Thyroid gland (tissue), 4 donors: ENCODE measurements at regions not wholly inside any gene's neighbourhood (a gene's known extent, or its start where the extent isn't known, plus 50 kb on each side); places are given as distances from the start of the nearest gene placed in this dataset.

ENCODE experiments used
- DNase-seq, 2 donors: peaks; one replicate each; pipeline ENCODE4 v3.0.0-alpha.2; 2019
- H3K27ac ChIP-seq, 3 donors: fragments of 200-600 bp; sonication (generic); 1 replicate in 2 of 3; 2 replicates in 1 of 3; pipeline ENCODE4 v1.5.1; 2016 to 2019; ENCODE audit warnings: mild to moderate bottlenecking in 1 of 3, moderate library complexity in 1 of 3
- H3K27me3 ChIP-seq: fragments of 200-600 bp; sonication (generic); one replicate; pipeline ENCODE4 v1.5.1; 2019
- H3K36me3 ChIP-seq, 2 donors: fragments of 200-600 bp; sonication (generic); one replicate each; pipeline ENCODE4 v1.5.1; 2016 to 2019
- H3K4me1 ChIP-seq, 2 donors: fragments of 200-600 bp; sonication (generic); one replicate each; pipeline ENCODE4 v1.5.1; 2017 to 2019
- H3K4me3 ChIP-seq, 3 donors: fragments of 200-600 bp; sonication (generic); replicated peaks in 1 of 3; 1 replicate in 2 of 3; 2 replicates in 1 of 3; pipeline ENCODE4 v1.5.1; 2016; ENCODE audit warnings: mild to moderate bottlenecking in 1 of 3
- H3K9me3 ChIP-seq: fragments of 200-600 bp; sonication (generic); one replicate; pipeline ENCODE4 v1.5.1; 2017
- POLR2A ChIP-seq, 2 donors: fragments of 450-650 bp; IDR thresholded peaks; one replicate each; pipeline ENCODE4 v1.6.1; 2017; ENCODE audit warnings: antibody characterized with exemption in 2 of 2, mild to moderate bottlenecking in 2 of 2, moderate library complexity in 1 of 2
- WGBS, 2 donors: methylation state at CpG; one replicate each; pipeline ENCODE4 v1.1.5; 2017; 5-methylcytosine and 5-hydroxymethylcytosine counted together
- intact Hi-C: fragments of 100-400 bp; cut with DNase I; formaldehyde crosslinking; loops from one replicate; pipeline ENCODE4 v1.15.1; 2023
- TF ChIP-seq, protein P1 (sequence below), 6 experiments: fragments of 200-600 bp in 3 of 6; fragments of 450-650 bp in 3 of 6; sonication (generic) in 3 of 6; IDR thresholded peaks; one replicate each; pipeline ENCODE4 v1.5.1; 2016 to 2019; ENCODE audit warnings: antibody characterized with exemption in 6 of 6, mild to moderate bottlenecking in 2 of 6, inconsistent platforms in 1 of 6, moderate library complexity in 1 of 6

DNA sequence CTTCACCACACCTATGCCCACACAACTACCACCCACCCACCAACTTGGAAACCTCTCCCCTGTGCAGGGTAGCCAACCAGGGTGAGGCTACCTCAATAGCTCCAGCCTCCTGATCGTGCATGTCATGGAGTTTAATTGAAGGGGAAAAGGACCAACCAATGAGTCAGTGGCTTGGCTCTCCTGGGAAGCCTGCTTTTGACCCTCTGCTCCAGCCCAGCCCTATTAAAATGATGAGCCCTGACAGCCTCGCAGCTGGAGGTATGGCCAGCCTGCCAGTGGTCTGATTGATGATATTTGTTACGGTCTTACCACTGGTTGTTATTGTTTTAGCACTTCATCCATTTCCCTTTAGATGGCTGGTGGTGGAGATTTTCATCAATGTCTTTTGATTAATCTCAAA is 280.4 kb downstream of the SH3GL2 start:
- WGBS, 2 donors, result 73 to 79% methylated on average over 3 of the region's 3 CpGs
- intact Hi-C loops, result no loop called here
- Histone ChIP-seq H3K27ac (no peak overlapping the region), H3K27me3 (no peaks in the 10 kb centered on the region), H3K36me3 (no peaks in the 10 kb centered on the region), H3K4me3 (no peak overlapping the region), H3K9me3 (no peaks in the 10 kb centered on the region), H3K4me1 (no peaks in the 10 kb centered on the region)
- no peak for DNase-seq
- TF ChIP-seq, protein P1, sequence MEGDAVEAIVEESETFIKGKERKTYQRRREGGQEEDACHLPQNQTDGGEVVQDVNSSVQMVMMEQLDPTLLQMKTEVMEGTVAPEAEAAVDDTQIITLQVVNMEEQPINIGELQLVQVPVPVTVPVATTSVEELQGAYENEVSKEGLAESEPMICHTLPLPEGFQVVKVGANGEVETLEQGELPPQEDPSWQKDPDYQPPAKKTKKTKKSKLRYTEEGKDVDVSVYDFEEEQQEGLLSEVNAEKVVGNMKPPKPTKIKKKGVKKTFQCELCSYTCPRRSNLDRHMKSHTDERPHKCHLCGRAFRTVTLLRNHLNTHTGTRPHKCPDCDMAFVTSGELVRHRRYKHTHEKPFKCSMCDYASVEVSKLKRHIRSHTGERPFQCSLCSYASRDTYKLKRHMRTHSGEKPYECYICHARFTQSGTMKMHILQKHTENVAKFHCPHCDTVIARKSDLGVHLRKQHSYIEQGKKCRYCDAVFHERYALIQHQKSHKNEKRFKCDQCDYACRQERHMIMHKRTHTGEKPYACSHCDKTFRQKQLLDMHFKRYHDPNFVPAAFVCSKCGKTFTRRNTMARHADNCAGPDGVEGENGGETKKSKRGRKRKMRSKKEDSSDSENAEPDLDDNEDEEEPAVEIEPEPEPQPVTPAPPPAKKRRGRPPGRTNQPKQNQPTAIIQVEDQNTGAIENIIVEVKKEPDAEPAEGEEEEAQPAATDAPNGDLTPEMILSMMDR (IDR thresholded peaks at IDR 0.05), result no peak
- TF ChIP-seq POLR2A (IDR thresholded peaks at IDR 0.05), result no peak

DNA sequence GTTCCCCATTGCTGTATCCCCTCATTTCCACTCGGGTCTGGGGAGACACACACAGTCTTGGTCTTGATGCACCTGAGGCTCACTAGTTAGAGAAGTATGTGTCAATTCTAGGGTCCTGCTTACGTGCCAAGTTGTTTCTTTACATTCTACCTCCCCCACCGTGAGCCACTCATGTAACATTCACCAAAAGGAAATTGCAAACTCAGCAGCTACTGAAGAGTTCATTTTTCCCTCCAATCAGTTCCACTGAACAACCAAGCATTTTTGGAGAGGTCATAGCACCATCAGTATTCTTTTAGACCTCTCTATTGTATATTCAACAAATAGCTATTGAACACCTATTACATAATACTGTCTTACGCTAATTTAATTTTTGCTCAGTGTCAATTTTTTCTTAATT is 281.1 kb downstream of the SH3GL2 start:
- no peak overlapping the region for H3K27ac ChIP-seq
- no peaks in the 10 kb centered on the region for H3K9me3 ChIP-seq
- H3K27me3 ChIP-seq, result no peaks in the 10 kb centered on the region
- no peaks in the 10 kb centered on the region for H3K4me1 ChIP-seq
- TF ChIP-seq POLR2A (IDR thresholded peaks at IDR 0.05), result no peak
- TF ChIP-seq, protein P1 (IDR thresholded peaks at IDR 0.05), result no peak
- 64 to 68% methylated on average over 4 of the region's 4 CpGs for WGBS, 2 donors
- H3K36me3 ChIP-seq, result no peaks in the 10 kb centered on the region
- no peak overlapping the region for H3K4me3 ChIP-seq
- DNase-seq, result no peak
- intact Hi-C loops, result no loop called here

- Histone ChIP-seq H3K27me3 (no peaks in the 10 kb centered on the region), H3K36me3 (no peaks in the 10 kb centered on the region), H3K9me3 (no peaks in the 10 kb centered on the region), H3K4me3 (no peak overlapping the region), H3K4me1 (no peaks in the 10 kb centered on the region), H3K27ac (no peak overlapping the region)
- intact Hi-C loops, result no loop called here
- peak in 1 of 2 donors; percentile 1 for DNase-seq
- TF ChIP-seq, protein P1 (IDR thresholded peaks at IDR 0.05), result no peak
- no peak for TF ChIP-seq POLR2A (IDR thresholded peaks at IDR 0.05)
- 73 to 77% methylated on average over 4 of the region's 4 CpGs for WGBS, 2 donors
These were observed 283.2 kb downstream of the SH3GL2 start for GRCh38 chr9:17862101-17862500.

GRCh38 chr9:17862629-17863028 is 283.8 kb downstream of the SH3GL2 start:
- DNase-seq, result no peak
- Histone ChIP-seq H3K9me3 (no peaks in the 10 kb centered on the region), H3K36me3 (no peaks in the 10 kb centered on the region), H3K4me3 (no peak overlapping the region), H3K27me3 (no peaks in the 10 kb centered on the region), H3K4me1 (no peaks in the 10 kb centered on the region), H3K27ac (no peak overlapping the region)
- intact Hi-C loops, result no loop called here
- 93 to 96% methylated on average over 4 of the region's 4 CpGs for WGBS, 2 donors
- TF ChIP-seq, protein P1 (IDR thresholded peaks at IDR 0.05), result no peak
- TF ChIP-seq POLR2A (IDR thresholded peaks at IDR 0.05), result no peak

DNA sequence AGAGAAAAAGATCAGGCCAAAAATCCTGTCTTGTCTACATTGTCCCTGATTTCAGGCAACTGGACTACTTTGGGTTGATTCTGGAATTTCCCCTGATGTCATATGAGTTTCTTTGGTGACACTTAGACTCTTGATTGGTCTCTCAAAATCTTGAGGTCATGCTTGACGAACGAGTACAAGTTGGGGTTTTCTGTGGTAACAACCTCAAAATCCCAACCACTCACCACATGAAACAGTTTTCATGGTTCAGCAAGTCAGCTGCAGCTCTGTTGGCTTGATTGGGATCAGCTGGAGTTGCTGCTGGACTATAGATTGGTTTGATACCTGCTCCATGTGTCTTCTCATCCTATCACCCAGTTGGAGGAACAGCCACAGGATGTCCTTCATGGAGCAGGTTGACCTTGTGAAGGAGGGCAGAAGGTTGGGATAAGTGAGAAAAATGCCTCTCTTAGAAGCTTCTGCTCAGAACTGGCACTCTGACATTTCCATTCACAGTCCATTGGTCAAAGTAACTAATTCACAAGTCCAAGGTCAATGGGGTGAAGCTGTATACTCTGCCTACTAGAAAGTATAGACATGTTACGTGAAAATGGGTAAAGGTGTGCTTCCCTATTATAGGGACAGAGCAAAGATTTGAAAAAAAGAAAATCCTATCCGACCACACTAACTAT is 284.5 kb downstream of the SH3GL2 start:
- no peak overlapping the region for H3K27ac ChIP-seq
- no peaks in the 10 kb centered on the region for H3K4me1 ChIP-seq
- no peak for DNase-seq
- no peaks in the 10 kb centered on the region for H3K36me3 ChIP-seq
- H3K4me3 ChIP-seq, result no peak overlapping the region
- H3K27me3 ChIP-seq, result no peaks in the 10 kb centered on the region
- H3K9me3 ChIP-seq, result no peaks in the 10 kb centered on the region
- TF ChIP-seq, protein P1 (IDR thresholded peaks at IDR 0.05), result no peak
- no peak for TF ChIP-seq POLR2A (IDR thresholded peaks at IDR 0.05)
- 64 to 87% methylated on average over 4 of the region's 4 CpGs for WGBS, 2 donors
- intact Hi-C loops, result no loop called here
